Activated naive CD4-positive, alpha-beta T cell treated with anti-CD3 and anti-CD28 coated beads for 36 hours (primary cell): ENCODE measurements at regions not wholly inside any gene's neighbourhood (a gene's known extent, or its start where the extent isn't known, plus 50 kb on each side); places are given as distances from the start of the nearest gene placed in this dataset.

Experiments used
- CTCF ChIA-PET: fragments of 350-600 bp; sonication (Branson Sonifier 250); formaldehyde crosslinking; loops from one replicate; lab custom pipeline; 2021; ENCODE audit warnings: antibody characterized with exemption; lab: Charles Lee
- DNase-seq: peaks from one replicate; pipeline ENCODE4 v3.0.0-alpha.2; 2020
- H3K27ac Mint-ChIP-seq: one replicate; pipeline ENCODE4 v1.8.0; 2021; ENCODE audit warnings: mild to moderate bottlenecking, mixed read lengths
- H3K27me3 Mint-ChIP-seq: one replicate; pipeline ENCODE4 v1.8.0; 2021; ENCODE audit warnings: low read depth, mixed read lengths
- H3K36me3 Mint-ChIP-seq: one replicate; pipeline ENCODE4 v1.8.0; 2021; ENCODE audit warnings: low read depth, mixed read lengths
- H3K4me1 Mint-ChIP-seq: one replicate; pipeline ENCODE4 v1.8.0; 2021; ENCODE audit warnings: low read depth, mixed read lengths
- H3K4me3 Mint-ChIP-seq: one replicate; pipeline ENCODE4 v1.8.0; 2021; ENCODE audit warnings: mild to moderate bottlenecking, moderate library complexity, mixed read lengths
- H3K9me3 Mint-ChIP-seq: one replicate; pipeline ENCODE4 v1.8.0; 2021; ENCODE audit warnings: mixed read lengths
- intact Hi-C: fragments of 100-400 bp; cut with micrococcal nuclease; formaldehyde crosslinking; loops from one replicate; pipeline ENCODE4 v1.15.1; 2023

- H3K27ac Mint-ChIP-seq = no peak overlapping the region
These were observed 710.3 kb upstream of the SLITRK5 start for GRCh38 chr13:86960876-86961275.

GRCh38 chr13:86974251-86974994 lies 696.7 kb upstream of the SLITRK5 start:
- no peaks in the 10 kb centered on the region for H3K27me3 Mint-ChIP-seq
- H3K4me3 Mint-ChIP-seq = no peak overlapping the region
- CTCF ChIA-PET = no interaction called here
- intact Hi-C loops = no loop called here
- H3K4me1 Mint-ChIP-seq = no peaks in the 10 kb centered on the region
- no peaks in the 10 kb centered on the region for H3K36me3 Mint-ChIP-seq
- H3K9me3 Mint-ChIP-seq = peaks cover 2% of the 10 kb centered on the region
- H3K27ac Mint-ChIP-seq = no peak overlapping the region
- no peak for DNase-seq

More at GRCh38 chr13:86960876-86961275, 710.3 kb upstream of the SLITRK5 start:
- CTCF ChIA-PET = no interaction called here
- DNase-seq = no peak
- intact Hi-C loops = no loop called here
- Mint-ChIP-seq H3K9me3 (peaks cover 13% of the 10 kb centered on the region), H3K27me3 (no peaks in the 10 kb centered on the region), H3K36me3 (no peaks in the 10 kb centered on the region), H3K4me3 (no peak overlapping the region), H3K4me1 (no peaks in the 10 kb centered on the region)

GRCh38 chr13:86974995-86975328 lies 696.2 kb upstream of the SLITRK5 start:
- no peak overlapping the region for H3K4me3 Mint-ChIP-seq
- no peaks in the 10 kb centered on the region for H3K36me3 Mint-ChIP-seq
- H3K27ac Mint-ChIP-seq = no peak overlapping the region
- CTCF ChIA-PET = no interaction called here
- H3K27me3 Mint-ChIP-seq = no peaks in the 10 kb centered on the region
- H3K9me3 Mint-ChIP-seq = peaks cover 2% of the 10 kb centered on the region
- no peaks in the 10 kb centered on the region for H3K4me1 Mint-ChIP-seq
- intact Hi-C loops = no loop called here
- DNase-seq = no peak

GRCh38 chr13:86976521-86977324 lies 694.4 kb upstream of the SLITRK5 start:
- Mint-ChIP-seq H3K4me1 (no peaks in the 10 kb centered on the region), H3K36me3 (no peaks in the 10 kb centered on the region), H3K4me3 (no peak overlapping the region), H3K27ac (no peak overlapping the region), H3K9me3 (peaks cover 2% of the 10 kb centered on the region), H3K27me3 (no peaks in the 10 kb centered on the region)
- no peak for DNase-seq
- CTCF ChIA-PET = interaction anchor here (0.7 kb wide), 1 partner anchor 581 kb away, joined by 3 read pairs; no protein-coding TSS in a partner anchor
- intact Hi-C loops = no loop called here

- CTCF ChIA-PET = no interaction called here
- DNase-seq = no peak
- no peaks in the 10 kb centered on the region for H3K36me3 Mint-ChIP-seq
- intact Hi-C loops = no loop called here
- H3K27ac Mint-ChIP-seq = no peak overlapping the region
- no peaks in the 10 kb centered on the region for H3K4me1 Mint-ChIP-seq
- H3K27me3 Mint-ChIP-seq = no peaks in the 10 kb centered on the region
- no peak overlapping the region for H3K4me3 Mint-ChIP-seq
- no peaks in the 10 kb centered on the region for H3K9me3 Mint-ChIP-seq
These were observed 684.7 kb upstream of the SLITRK5 start for GRCh38 chr13:86986448-86986847.

- Mint-ChIP-seq H3K27me3 (no peaks in the 10 kb centered on the region), H3K36me3 (no peaks in the 10 kb centered on the region), H3K4me1 (no peaks in the 10 kb centered on the region), H3K9me3 (peaks cover 7% of the 10 kb centered on the region), H3K27ac (no peak overlapping the region), H3K4me3 (no peak overlapping the region)
- no peak for DNase-seq
- intact Hi-C loops = no loop called here
- CTCF ChIA-PET = no interaction called here
These were observed 678.9 kb upstream of the SLITRK5 start for GRCh38 chr13:86992251-86992650.

- H3K9me3 Mint-ChIP-seq = peaks cover 8% of the 10 kb centered on the region
- H3K27me3 Mint-ChIP-seq = no peaks in the 10 kb centered on the region
- H3K27ac Mint-ChIP-seq = no peak overlapping the region
- H3K36me3 Mint-ChIP-seq = no peaks in the 10 kb centered on the region
- intact Hi-C loops = no loop called here
- H3K4me1 Mint-ChIP-seq = no peaks in the 10 kb centered on the region
- H3K4me3 Mint-ChIP-seq = no peak overlapping the region
- no peak for DNase-seq
- CTCF ChIA-PET = no interaction called here
These were observed 667.9 kb upstream of the SLITRK5 start for GRCh38 chr13:87003265-87003664.

- intact Hi-C loops = no loop called here
- Mint-ChIP-seq H3K27ac (no peak overlapping the region), H3K36me3 (no peaks in the 10 kb centered on the region), H3K9me3 (peaks cover 8% of the 10 kb centered on the region), H3K27me3 (no peaks in the 10 kb centered on the region), H3K4me3 (no peak overlapping the region), H3K4me1 (no peaks in the 10 kb centered on the region)
- CTCF ChIA-PET = no interaction called here
- no peak for DNase-seq
These were observed 665.7 kb upstream of the SLITRK5 start for GRCh38 chr13:87005511-87005910.

GRCh38 chr13:87035526-87035925 lies 635.6 kb upstream of the SLITRK5 start:
- peaks cover 5% of the 10 kb centered on the region for H3K9me3 Mint-ChIP-seq
- no peaks in the 10 kb centered on the region for H3K27me3 Mint-ChIP-seq
- no peak overlapping the region for H3K4me3 Mint-ChIP-seq
- DNase-seq = no peak
- no peaks in the 10 kb centered on the region for H3K36me3 Mint-ChIP-seq
- H3K27ac Mint-ChIP-seq = no peak overlapping the region
- H3K4me1 Mint-ChIP-seq = no peaks in the 10 kb centered on the region
- CTCF ChIA-PET = no interaction called here
- intact Hi-C loops = no loop called here

- Mint-ChIP-seq H3K36me3 (no peaks in the 10 kb centered on the region), H3K27me3 (no peaks in the 10 kb centered on the region), H3K4me3 (no peak overlapping the region), H3K4me1 (no peaks in the 10 kb centered on the region), H3K9me3 (peaks cover 18% of the 10 kb centered on the region), H3K27ac (no peak overlapping the region)
- no peak for DNase-seq
- intact Hi-C loops = no loop called here
- CTCF ChIA-PET = no interaction called here
These were observed 628.2 kb upstream of the SLITRK5 start for GRCh38 chr13:87042946-87043345.

- no peak overlapping the region for H3K4me3 Mint-ChIP-seq
- intact Hi-C loops = no loop called here
- DNase-seq = no peak
- no peaks in the 10 kb centered on the region for H3K4me1 Mint-ChIP-seq
- H3K27me3 Mint-ChIP-seq = no peaks in the 10 kb centered on the region
- no peak overlapping the region for H3K27ac Mint-ChIP-seq
- H3K36me3 Mint-ChIP-seq = peaks cover 1% of the 10 kb centered on the region
- CTCF ChIA-PET = no interaction called here
- H3K9me3 Mint-ChIP-seq = peaks cover 8% of the 10 kb centered on the region
These were observed 618.4 kb upstream of the SLITRK5 start for GRCh38 chr13:87052731-87053130.

GRCh38 chr13:87057807-87058520 lies 613.2 kb upstream of the SLITRK5 start:
- no peak overlapping the region for H3K27ac Mint-ChIP-seq
- no peak overlapping the region for H3K4me3 Mint-ChIP-seq
- no peaks in the 10 kb centered on the region for H3K36me3 Mint-ChIP-seq
- no peaks in the 10 kb centered on the region for H3K4me1 Mint-ChIP-seq
- CTCF ChIA-PET = no interaction called here
- DNase-seq = no peak
- H3K9me3 Mint-ChIP-seq = peaks cover 4% of the 10 kb centered on the region
- no peaks in the 10 kb centered on the region for H3K27me3 Mint-ChIP-seq
- intact Hi-C loops = no loop called here
